Uterus (tissue), 3 donors: ENCODE measurements at regions not wholly inside any gene's neighbourhood (a gene's known extent, or its start where the extent isn't known, plus 50 kb on each side); places are given as distances from the start of the nearest gene placed in this dataset.

Source experiments
- DNase-seq, 2 donors: peaks; one replicate each; pipeline ENCODE4 v3.0.0-alpha.2; 2019 to 2020
- H3K27ac ChIP-seq, 2 donors: fragments of 200-600 bp; sonication (generic); 1 replicate in 1 of 2; 2 replicates in 1 of 2; pipeline ENCODE4 v1.5.1; 2016 to 2018
- H3K27me3 ChIP-seq, 2 donors: fragments of 200-600 bp; sonication (generic); one replicate each; pipeline ENCODE4 v1.5.1; 2018 to 2019; ENCODE audit warnings: control low read depth in 1 of 2
- H3K36me3 ChIP-seq, 2 donors: fragments of 200-600 bp; sonication (generic); one replicate each; pipeline ENCODE4 v1.5.1; 2019; ENCODE audit warnings: control low read depth in 1 of 2
- H3K4me1 ChIP-seq, 2 donors: fragments of 200-600 bp; sonication (generic); one replicate each; pipeline ENCODE4 v1.5.1; 2018 to 2019; ENCODE audit warnings: control low read depth in 1 of 2
- H3K4me3 ChIP-seq, 2 donors: fragments of 200-600 bp; sonication (generic); 1 replicate in 1 of 2; 2 replicates in 1 of 2; pipeline ENCODE4 v1.5.1; 2018 to 2019; ENCODE audit warnings: mild to moderate bottlenecking in 1 of 2
- H3K9me3 ChIP-seq, 2 donors: fragments of 200-600 bp; sonication (generic); one replicate each; pipeline ENCODE4 v1.5.1; 2019; ENCODE audit warnings: control low read depth in 1 of 2
- CTCF ChIP-seq, 4 experiments: fragments of 200-600 bp in 2 of 4; fragments of 450-650 bp in 2 of 4; sonication (generic) in 2 of 4; IDR thresholded peaks; one replicate each; pipeline ENCODE4 v1.5.1; 2016 to 2019; ENCODE audit warnings: antibody characterized with exemption in 4 of 4, mild to moderate bottlenecking in 2 of 4, moderate library complexity in 1 of 4
- POLR2A ChIP-seq, 2 donors: fragments of 450-650 bp; IDR thresholded peaks; one replicate each; pipeline ENCODE4 v1.6.1; 2016; ENCODE audit warnings: antibody characterized with exemption in 2 of 2, mild to moderate bottlenecking in 1 of 2, moderate library complexity in 1 of 2
- intact Hi-C: fragments of 100-400 bp; cut with DNase I; formaldehyde crosslinking; loops from one replicate; pipeline ENCODE4 v1.15.1; 2023; ENCODE audit warnings: low total_unique reads
- donor health status: DM: yes; HTN: yes; CAD: no.

GRCh38 chr4:123874063-123874462, 477.5 kb downstream of the SPRY1 start:
- intact Hi-C loops = no loop called here
- no peak overlapping the region for H3K27ac ChIP-seq
- TF ChIP-seq CTCF (IDR thresholded peaks at IDR 0.05) = no peak
- no peak for TF ChIP-seq POLR2A (IDR thresholded peaks at IDR 0.05)
- H3K27me3 ChIP-seq = no peaks in the 10 kb centered on the region
- no peaks in the 10 kb centered on the region for H3K9me3 ChIP-seq
- no peak overlapping the region for H3K4me3 ChIP-seq
- peaks cover 0 to 7% of the 10 kb centered on the region in 2 donors for H3K4me1 ChIP-seq
- DNase-seq = no peak
- H3K36me3 ChIP-seq = no peaks in the 10 kb centered on the region

- no peaks in the 10 kb centered on the region for H3K27me3 ChIP-seq
- no peaks in the 10 kb centered on the region for H3K36me3 ChIP-seq
- no peak for DNase-seq
- TF ChIP-seq CTCF (IDR thresholded peaks at IDR 0.05) (no peak), POLR2A (IDR thresholded peaks at IDR 0.05) (no peak)
- H3K9me3 ChIP-seq = no peaks in the 10 kb centered on the region
- intact Hi-C loops = no loop called here
- H3K4me3 ChIP-seq = no peak overlapping the region
- no peaks in the 10 kb centered on the region for H3K4me1 ChIP-seq
- peak overlapping the region; percentile 32 to 54 for H3K27ac ChIP-seq
Observed at GRCh38 chr4:123876143-123876542, 479.5 kb downstream of the SPRY1 start.

- intact Hi-C loops = no loop called here
- DNase-seq = no peak
- no peaks in the 10 kb centered on the region for H3K4me1 ChIP-seq
- TF ChIP-seq CTCF (IDR thresholded peaks at IDR 0.05) = no peak
- TF ChIP-seq POLR2A (IDR thresholded peaks at IDR 0.05) = no peak
- no peaks in the 10 kb centered on the region for H3K36me3 ChIP-seq
- H3K9me3 ChIP-seq = no peaks in the 10 kb centered on the region
- H3K4me3 ChIP-seq = no peak overlapping the region
- no peaks in the 10 kb centered on the region for H3K27me3 ChIP-seq
- peak overlapping the region; percentile 32 to 54 for H3K27ac ChIP-seq
Observed at GRCh38 chr4:123876671-123877101, 480.1 kb downstream of the SPRY1 start.

- intact Hi-C loops = no loop called here
Observed at GRCh38 chr4:123877551-123877950, 481.0 kb downstream of the SPRY1 start.

GRCh38 chr4:123878976-123879375, 482.4 kb downstream of the SPRY1 start:
- no peak for TF ChIP-seq POLR2A (IDR thresholded peaks at IDR 0.05)
- TF ChIP-seq CTCF (IDR thresholded peaks at IDR 0.05) = no peak
- Histone ChIP-seq H3K9me3 (no peaks in the 10 kb centered on the region), H3K4me3 (no peak overlapping the region), H3K27ac (no peak overlapping the region), H3K4me1 (no peaks in the 10 kb centered on the region), H3K27me3 (no peaks in the 10 kb centered on the region), H3K36me3 (no peaks in the 10 kb centered on the region)
- no peak for DNase-seq
- intact Hi-C loops = no loop called here

More at GRCh38 chr4:123877551-123877950, 481.0 kb downstream of the SPRY1 start:
- H3K4me1 ChIP-seq = no peaks in the 10 kb centered on the region
- DNase-seq = no peak
- no peaks in the 10 kb centered on the region for H3K36me3 ChIP-seq
- no peak overlapping the region for H3K4me3 ChIP-seq
- no peak overlapping the region for H3K27ac ChIP-seq
- TF ChIP-seq POLR2A (IDR thresholded peaks at IDR 0.05) = no peak
- TF ChIP-seq CTCF (IDR thresholded peaks at IDR 0.05) = no peak
- no peaks in the 10 kb centered on the region for H3K9me3 ChIP-seq
- H3K27me3 ChIP-seq = no peaks in the 10 kb centered on the region
